Skeletal muscle tissue (tissue), 3 donors: ENCODE measurements at regions not wholly inside any gene's neighbourhood (a gene's known extent, or its start where the extent isn't known, plus 50 kb on each side); places are given as distances from the start of the nearest gene placed in this dataset.
A peak's percentile ranks its signal among the peaks of the same experiment; 100 is the strongest.

Experiments used
- H3K27ac ChIP-seq: one replicate; pipeline ENCODE4 v1.7.0; 2013; ENCODE audit warnings: mild to moderate bottlenecking, low read depth, low read length, inconsistent platforms
- H3K27me3 ChIP-seq, 3 donors: one replicate each; pipeline ENCODE4 v1.7.0; 2013; ENCODE audit warnings: low read length in 3 of 3; ENCODE audit not compliant: control insufficient read depth in 3 of 3, insufficient read depth in 3 of 3
- H3K36me3 ChIP-seq, 3 donors: one replicate each; pipeline ENCODE4 v1.7.0; 2013; ENCODE audit warnings: low read length in 3 of 3; ENCODE audit not compliant: control insufficient read depth in 3 of 3, insufficient read depth in 3 of 3
- H3K4me1 ChIP-seq, 3 donors: one replicate each; pipeline ENCODE4 v1.7.0; 2013; ENCODE audit warnings: low read length in 3 of 3, mild to moderate bottlenecking in 3 of 3; ENCODE audit not compliant: control insufficient read depth in 3 of 3, insufficient read depth in 3 of 3
- H3K4me3 ChIP-seq, 3 donors: one replicate each; pipeline ENCODE4 v1.7.0; 2013; ENCODE audit warnings: low read length in 3 of 3
- H3K9ac ChIP-seq, 3 donors: one replicate each; pipeline ENCODE4 v1.7.0; 2013; ENCODE audit warnings: low read length in 3 of 3, mild to moderate bottlenecking in 3 of 3, moderate library complexity in 2 of 3, low read depth in 1 of 3
- H3K9me3 ChIP-seq, 3 donors: one replicate each; pipeline ENCODE4 v1.7.0; 2013; ENCODE audit warnings: low read length in 3 of 3; ENCODE audit not compliant: control insufficient read depth in 3 of 3
- donor health status: Osteomylitis.

- H3K27me3 ChIP-seq = no peaks in the 10 kb centered on the region
- H3K36me3 ChIP-seq = no peaks in the 10 kb centered on the region
- H3K27ac ChIP-seq = no peak overlapping the region
- no peaks in the 10 kb centered on the region for H3K9me3 ChIP-seq
- no peak overlapping the region for H3K9ac ChIP-seq
- H3K4me1 ChIP-seq = peaks cover 4 to 5% (median 4%) of the 10 kb centered on the region in 3 donors
- H3K4me3 ChIP-seq = no peak overlapping the region
These were observed 103.4 kb upstream of the RALGAPA2 start for GRCh38 chr20:20815711-20816455.

GRCh38 chr20:20814685-20815084 lies 102.2 kb upstream of the RALGAPA2 start:
- no peaks in the 10 kb centered on the region for H3K4me1 ChIP-seq
- no peaks in the 10 kb centered on the region for H3K27me3 ChIP-seq
- H3K36me3 ChIP-seq = no peaks in the 10 kb centered on the region
- no peaks in the 10 kb centered on the region for H3K9me3 ChIP-seq
- H3K27ac ChIP-seq = no peak overlapping the region
- H3K9ac ChIP-seq = no peak overlapping the region
- no peak overlapping the region for H3K4me3 ChIP-seq

GRCh38 chr20:20812136-20812535 lies 99.7 kb upstream of the RALGAPA2 start:
- H3K9me3 ChIP-seq = no peaks in the 10 kb centered on the region
- no peaks in the 10 kb centered on the region for H3K27me3 ChIP-seq
- H3K4me1 ChIP-seq = no peaks in the 10 kb centered on the region

GRCh38 chr20:20808016-20808415 lies 95.6 kb upstream of the RALGAPA2 start:
- Histone ChIP-seq H3K4me3 (no peak overlapping the region), H3K4me1 (no peaks in the 10 kb centered on the region), H3K36me3 (no peaks in the 10 kb centered on the region), H3K9ac (no peak overlapping the region), H3K9me3 (no peaks in the 10 kb centered on the region), H3K27ac (no peak overlapping the region), H3K27me3 (no peaks in the 10 kb centered on the region)

More at GRCh38 chr20:20812136-20812535, 99.7 kb upstream of the RALGAPA2 start:
- no peak overlapping the region for H3K27ac ChIP-seq
- H3K4me3 ChIP-seq = no peak overlapping the region
- H3K9ac ChIP-seq = no peak overlapping the region
- H3K36me3 ChIP-seq = no peaks in the 10 kb centered on the region

GRCh38 chr20:20806121-20807095 lies 94.0 kb upstream of the RALGAPA2 start:
- no peaks in the 10 kb centered on the region for H3K9me3 ChIP-seq
- H3K27ac ChIP-seq = no peak overlapping the region
- no peak overlapping the region for H3K4me3 ChIP-seq
- no peaks in the 10 kb centered on the region for H3K4me1 ChIP-seq
- no peak overlapping the region for H3K9ac ChIP-seq
- H3K36me3 ChIP-seq = no peaks in the 10 kb centered on the region
- no peaks in the 10 kb centered on the region for H3K27me3 ChIP-seq

GRCh38 chr20:20803011-20803410 lies 90.6 kb upstream of the RALGAPA2 start:
- no peak overlapping the region for H3K9ac ChIP-seq
- H3K27ac ChIP-seq = no peak overlapping the region
- no peaks in the 10 kb centered on the region for H3K27me3 ChIP-seq
- no peak overlapping the region for H3K4me3 ChIP-seq
- peaks cover 10 to 16% (median 10%) of the 10 kb centered on the region in 3 donors for H3K4me1 ChIP-seq
- no peaks in the 10 kb centered on the region for H3K9me3 ChIP-seq
- H3K36me3 ChIP-seq = no peaks in the 10 kb centered on the region

- Histone ChIP-seq H3K4me1 (peaks cover 10 to 16% (median 10%) of the 10 kb centered on the region in 3 donors), H3K27me3 (no peaks in the 10 kb centered on the region), H3K36me3 (no peaks in the 10 kb centered on the region), H3K9me3 (no peaks in the 10 kb centered on the region), H3K4me3 (no peak overlapping the region), H3K9ac (no peak overlapping the region), H3K27ac (no peak overlapping the region)
These were observed 89.9 kb upstream of the RALGAPA2 start for GRCh38 chr20:20802328-20802727.

GRCh38 chr20:20799716-20800312 lies 87.4 kb upstream of the RALGAPA2 start:
- Histone ChIP-seq H3K9ac (peak overlapping the region in 1 of 3 donors; percentile 10), H3K9me3 (no peaks in the 10 kb centered on the region), H3K27me3 (no peaks in the 10 kb centered on the region), H3K4me3 (no peak overlapping the region), H3K36me3 (no peaks in the 10 kb centered on the region), H3K4me1 (peaks cover 10 to 19% (median 10%) of the 10 kb centered on the region in 3 donors), H3K27ac (no peak overlapping the region)

GRCh38 chr20:20797521-20798310 lies 85.3 kb upstream of the RALGAPA2 start:
- H3K36me3 ChIP-seq = no peaks in the 10 kb centered on the region
- no peak overlapping the region for H3K9ac ChIP-seq
- no peaks in the 10 kb centered on the region for H3K27me3 ChIP-seq
- no peaks in the 10 kb centered on the region for H3K9me3 ChIP-seq
- H3K4me3 ChIP-seq = no peak overlapping the region
- peaks cover 10 to 19% (median 10%) of the 10 kb centered on the region in 3 donors for H3K4me1 ChIP-seq
- H3K27ac ChIP-seq = no peak overlapping the region
